Activated T-cell treated with anti-CD3 and anti-CD28 coated beads, Interleukin-2, amount 50 U/mL, for 72 hours (primary cell): ENCODE measurements at regions not wholly inside any gene's neighbourhood (a gene's known extent, or its start where the extent isn't known, plus 50 kb on each side); places are given as distances from the start of the nearest gene placed in this dataset.

ENCODE experiments used
- ATAC-seq, 2 donors: fragments of 150-1000 bp; cut with Tn5 transposase; replicated peaks in 1 of 2; 2 replicates each; pipeline ENCODE4 v1.10.0; 2021; ENCODE audit warnings: moderate library complexity in 2 of 2, mild to moderate bottlenecking in 1 of 2
- DNase-seq, 2 donors: peaks; one replicate each; pipeline ENCODE4 v3.0.0; 2021 to 2022; ENCODE audit warnings: mixed read lengths in 1 of 2
- H3K27ac Mint-ChIP-seq: one replicate; pipeline ENCODE4 v1.8.0; 2022; ENCODE audit warnings: mild to moderate bottlenecking, moderate library complexity, mixed read lengths
- H3K27me3 Mint-ChIP-seq: one replicate; pipeline ENCODE4 v1.8.0; 2022; ENCODE audit warnings: low read depth, mixed read lengths
- H3K36me3 Mint-ChIP-seq, 2 donors: one replicate each; pipeline ENCODE4 v1.8.0; 2022; ENCODE audit warnings: mixed read lengths in 2 of 2, mild to moderate bottlenecking in 1 of 2; ENCODE audit not compliant: insufficient read depth in 2 of 2
- H3K4me1 Mint-ChIP-seq: one replicate; pipeline ENCODE4 v1.8.0; 2022; ENCODE audit warnings: low read depth, mixed read lengths
- H3K4me3 Mint-ChIP-seq, 2 donors: one replicate each; pipeline ENCODE4 v1.8.0; 2022; ENCODE audit warnings: mild to moderate bottlenecking in 2 of 2, mixed read lengths in 2 of 2, moderate library complexity in 2 of 2
- H3K9me3 Mint-ChIP-seq, 2 donors: one replicate each; pipeline ENCODE4 v1.8.0; 2022; ENCODE audit warnings: mixed read lengths in 2 of 2

DNA sequence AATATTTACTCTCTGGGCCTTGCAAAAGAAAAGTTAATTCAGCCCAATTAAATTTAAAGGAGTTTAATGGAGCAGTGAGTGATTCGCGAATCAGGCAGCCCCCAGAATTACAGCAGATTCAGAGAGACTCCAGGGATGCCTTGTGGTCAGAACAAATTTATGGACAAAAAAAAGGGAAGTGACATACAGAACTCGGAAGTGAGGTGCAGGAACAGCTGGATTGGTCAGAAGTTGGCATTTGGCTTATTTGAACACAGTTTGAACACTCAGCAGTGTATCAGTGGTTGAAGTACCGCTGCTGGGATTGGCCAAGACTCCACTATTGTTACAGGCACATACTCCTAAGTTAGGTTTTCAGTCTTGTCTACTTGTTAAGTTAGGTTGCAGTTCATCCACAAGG is 145.0 kb upstream of the GAP43 start:
- Mint-ChIP-seq H3K36me3 (peaks cover 0 to 3% of the 10 kb centered on the region in 2 donors), H3K27me3 (peaks cover 5% of the 10 kb centered on the region), H3K4me1 (no peaks in the 10 kb centered on the region), H3K4me3 (no peak overlapping the region), H3K9me3 (peaks cover 3 to 6% of the 10 kb centered on the region in 2 donors), H3K27ac (no peak overlapping the region)
- ATAC-seq (no peak), DNase-seq (no peak)

DNA sequence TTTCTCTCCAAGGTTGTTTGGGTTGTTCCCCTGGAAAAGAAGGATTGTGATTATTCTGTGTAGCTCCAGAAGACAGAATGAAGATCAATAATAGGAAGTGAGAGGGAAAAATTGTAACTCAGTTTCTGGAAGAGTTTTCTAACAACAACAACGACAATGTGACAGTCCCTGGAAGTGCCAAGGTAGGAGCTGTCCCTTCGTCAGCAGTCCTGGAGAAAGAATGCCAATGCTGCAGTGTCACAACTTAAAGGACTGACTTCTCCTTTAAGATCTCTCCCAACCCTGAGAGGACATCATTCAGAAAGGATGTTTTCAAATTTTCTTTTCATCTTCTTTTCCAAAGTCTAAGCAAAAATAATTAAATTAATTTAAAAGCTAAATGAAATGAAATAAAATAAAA is 136.4 kb upstream of the GAP43 start:
- DNase-seq, result no peak
- no peak overlapping the region for H3K27ac Mint-ChIP-seq
- no peak overlapping the region for H3K4me3 Mint-ChIP-seq
- peaks cover 11% of the 10 kb centered on the region for H3K27me3 Mint-ChIP-seq
- H3K36me3 Mint-ChIP-seq, result peaks cover 0 to 3% of the 10 kb centered on the region in 2 donors
- peaks cover 1 to 3% of the 10 kb centered on the region in 2 donors for H3K9me3 Mint-ChIP-seq
- no peaks in the 10 kb centered on the region for H3K4me1 Mint-ChIP-seq
- no peak for ATAC-seq

DNA sequence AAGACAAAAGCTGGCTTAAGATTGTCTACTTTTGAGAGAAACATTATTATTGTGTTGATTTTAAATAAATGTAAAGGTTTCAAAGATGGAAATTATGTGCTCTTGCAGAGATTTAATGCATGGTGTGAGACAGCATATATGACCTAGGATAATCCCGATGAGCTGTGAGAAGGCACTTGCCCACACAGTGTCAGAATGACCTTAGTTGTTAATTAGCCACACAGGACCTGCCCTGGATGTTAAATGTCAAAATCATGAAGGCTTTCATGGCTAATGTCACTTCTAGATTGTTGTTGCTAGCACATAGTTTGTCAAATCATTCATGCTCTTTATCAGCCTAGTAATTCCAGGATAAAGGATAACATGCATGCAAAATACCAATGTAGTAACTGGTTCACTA is 135.3 kb upstream of the GAP43 start:
- no peak overlapping the region for H3K27ac Mint-ChIP-seq
- H3K4me3 Mint-ChIP-seq, result no peak overlapping the region
- ATAC-seq (no peak), DNase-seq (no peak)
- H3K4me1 Mint-ChIP-seq, result no peaks in the 10 kb centered on the region
- H3K36me3 Mint-ChIP-seq, result peaks cover 0 to under 1% of the 10 kb centered on the region in 2 donors
- H3K9me3 Mint-ChIP-seq, result peaks cover 0 to under 1% of the 10 kb centered on the region in 2 donors
- H3K27me3 Mint-ChIP-seq, result peaks cover 13% of the 10 kb centered on the region

DNA sequence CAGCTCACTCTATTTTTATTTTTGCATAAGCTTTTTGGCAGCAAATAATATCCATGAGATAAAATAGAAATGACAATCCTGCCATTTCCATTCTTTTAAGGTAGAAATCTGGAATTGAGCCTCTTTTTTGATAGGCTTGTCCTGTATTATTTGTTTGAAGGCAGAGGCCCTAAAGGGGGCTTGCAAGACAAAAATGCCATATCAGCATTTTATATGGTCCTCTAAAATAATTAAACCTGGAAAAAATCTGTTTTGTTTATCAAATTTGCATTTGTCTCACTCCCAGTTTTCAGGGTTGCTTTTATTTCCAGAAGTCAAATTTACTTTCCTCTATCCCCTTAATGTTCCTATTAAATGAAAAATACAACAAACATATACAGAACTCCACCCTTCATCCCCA is 134.9 kb upstream of the GAP43 start:
- no peak for ATAC-seq
- Mint-ChIP-seq H3K36me3 (no peaks in the 10 kb centered on the region), H3K9me3 (no peaks in the 10 kb centered on the region), H3K27me3 (peaks cover 13% of the 10 kb centered on the region), H3K4me3 (no peak overlapping the region), H3K4me1 (no peaks in the 10 kb centered on the region), H3K27ac (no peak overlapping the region)
- no peak for DNase-seq

DNA sequence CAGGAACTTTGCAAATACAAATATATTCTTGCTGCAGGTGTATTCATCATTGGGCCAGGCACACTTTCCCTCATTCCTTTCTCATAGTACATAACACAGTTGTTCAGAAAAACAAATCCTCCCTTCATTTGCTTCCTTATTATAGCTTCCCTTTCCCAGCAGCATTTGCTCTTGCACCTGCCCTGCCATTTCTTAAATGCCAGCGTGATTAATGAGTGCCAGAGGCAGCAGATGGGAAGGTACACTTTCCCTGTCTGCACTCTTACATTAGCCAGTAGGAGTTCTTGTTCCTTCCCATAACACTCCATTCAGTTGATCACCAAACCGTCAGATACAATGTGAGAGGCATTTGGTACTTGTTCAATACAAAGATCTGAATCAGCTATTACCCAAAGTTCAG is 128.5 kb upstream of the GAP43 start:
- Mint-ChIP-seq H3K27ac (no peak overlapping the region), H3K4me3 (no peak overlapping the region), H3K4me1 (no peaks in the 10 kb centered on the region), H3K27me3 (peaks cover 13% of the 10 kb centered on the region), H3K36me3 (peaks cover 0 to 1% of the 10 kb centered on the region in 2 donors), H3K9me3 (no peaks in the 10 kb centered on the region)
- ATAC-seq, result no peak
- no peak for DNase-seq

DNA sequence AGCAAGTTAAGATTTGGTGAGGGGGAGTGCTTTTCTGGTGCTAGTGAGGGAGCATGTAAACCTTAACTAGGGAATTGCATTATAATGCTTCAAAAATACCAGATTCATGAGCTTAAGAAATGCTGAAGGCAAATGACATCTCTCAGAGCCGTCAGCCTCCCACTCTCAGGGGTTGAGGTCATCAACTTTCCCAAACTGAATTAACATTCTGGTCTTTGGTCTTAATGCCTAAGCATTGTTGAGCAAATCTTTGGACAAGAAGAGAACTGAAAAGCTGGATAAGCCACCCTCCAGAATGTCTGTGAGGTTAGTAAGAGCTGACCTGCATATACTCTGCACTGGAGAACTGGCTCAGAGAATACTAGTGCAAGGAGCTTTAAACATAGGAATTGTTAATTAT is 124.9 kb upstream of the GAP43 start:
- Mint-ChIP-seq H3K27ac (no peak overlapping the region), H3K27me3 (peaks cover 6% of the 10 kb centered on the region), H3K4me3 (no peak overlapping the region), H3K36me3 (peaks cover 0 to 1% of the 10 kb centered on the region in 2 donors), H3K4me1 (no peaks in the 10 kb centered on the region), H3K9me3 (peaks cover 0 to 1% of the 10 kb centered on the region in 2 donors)
- DNase-seq, result no peak
- no peak for ATAC-seq

DNA sequence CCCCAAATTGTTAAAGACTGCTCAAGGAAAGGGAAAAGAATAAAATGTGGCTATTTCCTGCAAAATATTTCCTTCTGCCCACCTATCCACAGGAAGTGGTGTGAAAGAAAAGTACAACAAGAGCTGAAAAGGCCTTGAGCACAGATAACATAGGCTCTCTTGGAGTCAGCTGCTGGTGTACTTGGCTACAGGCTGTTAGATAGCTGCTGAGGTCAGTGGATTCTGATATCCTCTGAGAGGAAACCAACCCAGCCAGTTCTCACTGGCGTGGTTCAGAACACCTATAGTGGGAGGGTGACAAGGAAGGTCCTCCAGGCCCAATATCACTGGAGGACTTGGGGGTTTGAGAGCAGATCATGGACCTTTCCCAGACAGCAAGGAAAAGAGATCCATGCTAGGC is 124.4 kb upstream of the GAP43 start:
- H3K36me3 Mint-ChIP-seq, result peaks cover 0 to 1% of the 10 kb centered on the region in 2 donors
- no peak overlapping the region for H3K27ac Mint-ChIP-seq
- peaks cover 6% of the 10 kb centered on the region for H3K27me3 Mint-ChIP-seq
- DNase-seq, result no peak
- ATAC-seq, result no peak
- peaks cover 0 to 1% of the 10 kb centered on the region in 2 donors for H3K9me3 Mint-ChIP-seq
- H3K4me1 Mint-ChIP-seq, result no peaks in the 10 kb centered on the region
- no peak overlapping the region for H3K4me3 Mint-ChIP-seq

DNA sequence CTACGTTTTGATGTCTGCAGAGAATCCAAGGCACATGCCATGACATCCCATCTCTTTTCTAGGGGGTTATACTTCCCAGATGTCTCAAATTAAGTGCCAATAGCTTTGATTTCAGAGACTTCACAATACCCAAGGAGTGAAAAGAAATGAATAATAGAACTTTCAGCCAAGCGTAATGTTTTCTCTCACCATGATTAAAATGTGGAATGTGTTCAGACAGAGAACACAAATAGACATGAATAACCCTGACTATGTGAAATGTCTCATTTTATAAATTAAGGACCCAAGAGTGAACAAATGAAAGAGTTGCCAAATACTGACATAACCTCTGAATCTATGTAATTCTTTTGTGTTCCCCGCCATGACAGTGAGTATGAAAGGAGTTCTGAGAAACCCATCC is 123.6 kb upstream of the GAP43 start:
- ATAC-seq, result no peak

DNA sequence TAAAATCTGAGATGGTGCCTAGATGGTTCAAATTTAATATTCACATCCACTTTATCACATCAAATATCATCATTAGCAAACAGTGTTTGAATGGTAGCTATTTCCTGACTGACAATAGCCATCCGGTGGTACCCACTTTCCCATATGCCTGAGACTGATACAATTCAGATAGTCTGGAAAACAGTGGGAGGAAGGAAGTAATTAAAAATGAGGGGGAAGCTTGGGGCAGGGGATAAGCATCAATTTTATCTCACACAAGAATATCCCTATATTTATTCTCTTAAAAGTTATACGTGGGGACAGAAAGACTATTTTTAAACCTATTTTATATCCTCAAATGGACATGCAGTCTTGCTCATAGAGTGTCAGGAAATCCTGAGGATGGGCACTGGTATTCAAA is 122.5 kb upstream of the GAP43 start:
- peaks cover 14% of the 10 kb centered on the region for H3K27me3 Mint-ChIP-seq
- H3K4me1 Mint-ChIP-seq, result no peaks in the 10 kb centered on the region
- H3K36me3 Mint-ChIP-seq, result peaks cover 0 to 6% of the 10 kb centered on the region in 2 donors
- no peak overlapping the region for H3K4me3 Mint-ChIP-seq
- ATAC-seq (no peak), DNase-seq (no peak)
- H3K9me3 Mint-ChIP-seq, result peaks cover 1 to 6% of the 10 kb centered on the region in 2 donors
- H3K27ac Mint-ChIP-seq, result no peak overlapping the region

More for the DNA sequence above, 123.6 kb upstream of the GAP43 start:
- no peak overlapping the region for H3K27ac Mint-ChIP-seq
- no peak for DNase-seq
- no peaks in the 10 kb centered on the region for H3K4me1 Mint-ChIP-seq
- H3K36me3 Mint-ChIP-seq, result peaks cover 0 to 1% of the 10 kb centered on the region in 2 donors
- H3K4me3 Mint-ChIP-seq, result no peak overlapping the region
- H3K9me3 Mint-ChIP-seq, result peaks cover under 1 to 1% of the 10 kb centered on the region in 2 donors
- peaks cover 13% of the 10 kb centered on the region for H3K27me3 Mint-ChIP-seq

DNA sequence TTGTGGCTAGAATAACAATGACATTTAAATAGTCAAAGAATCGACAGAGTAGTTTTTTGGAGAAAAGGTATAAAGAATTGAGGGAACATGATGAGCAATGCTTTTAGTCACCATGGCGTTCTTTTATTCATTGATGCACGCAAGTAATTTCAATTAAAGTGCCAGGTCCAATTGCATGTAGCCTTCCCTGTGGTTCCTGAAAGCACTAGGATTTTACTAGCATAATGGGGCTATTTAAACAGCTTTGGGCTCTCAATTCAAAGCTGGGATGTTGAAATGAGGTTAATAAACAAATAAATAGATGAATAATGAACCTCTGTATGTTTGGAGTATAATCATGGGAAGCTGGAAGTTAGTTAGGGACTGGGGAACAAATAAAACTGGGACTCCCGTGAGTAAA is 121.2 kb upstream of the GAP43 start:
- Mint-ChIP-seq H3K27me3 (peaks cover 14% of the 10 kb centered on the region), H3K4me1 (no peaks in the 10 kb centered on the region), H3K4me3 (no peak overlapping the region), H3K9me3 (peaks cover 3 to 8% of the 10 kb centered on the region in 2 donors), H3K36me3 (peaks cover 0 to 8% of the 10 kb centered on the region in 2 donors), H3K27ac (no peak overlapping the region)
- no peak for ATAC-seq
- DNase-seq, result no peak

DNA sequence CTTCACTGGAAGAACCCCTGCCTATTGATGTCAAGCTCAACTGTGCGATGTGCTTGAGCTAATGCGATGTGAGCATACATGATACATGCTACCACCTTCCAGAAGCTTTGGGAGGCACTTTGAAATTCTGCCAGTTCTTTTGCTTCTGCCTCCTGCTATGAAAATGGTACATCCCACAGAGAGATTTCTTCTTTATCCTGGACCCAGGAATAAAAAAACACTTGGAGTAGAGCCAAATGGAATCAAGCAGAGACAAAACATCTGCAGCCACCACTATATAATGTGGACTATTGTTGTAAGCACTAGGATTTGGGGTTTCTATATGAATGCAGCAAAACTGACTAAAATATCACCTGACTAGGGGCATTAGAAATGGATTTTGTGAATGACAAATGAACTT is 119.9 kb upstream of the GAP43 start:
- H3K4me3 Mint-ChIP-seq, result no peak overlapping the region
- H3K27me3 Mint-ChIP-seq, result peaks cover 19% of the 10 kb centered on the region
- H3K9me3 Mint-ChIP-seq, result peaks cover 3 to 8% of the 10 kb centered on the region in 2 donors
- DNase-seq, result no peak
- H3K4me1 Mint-ChIP-seq, result no peaks in the 10 kb centered on the region
- H3K27ac Mint-ChIP-seq, result no peak overlapping the region
- peaks cover 0 to 8% of the 10 kb centered on the region in 2 donors for H3K36me3 Mint-ChIP-seq
- ATAC-seq, result no peak

DNA sequence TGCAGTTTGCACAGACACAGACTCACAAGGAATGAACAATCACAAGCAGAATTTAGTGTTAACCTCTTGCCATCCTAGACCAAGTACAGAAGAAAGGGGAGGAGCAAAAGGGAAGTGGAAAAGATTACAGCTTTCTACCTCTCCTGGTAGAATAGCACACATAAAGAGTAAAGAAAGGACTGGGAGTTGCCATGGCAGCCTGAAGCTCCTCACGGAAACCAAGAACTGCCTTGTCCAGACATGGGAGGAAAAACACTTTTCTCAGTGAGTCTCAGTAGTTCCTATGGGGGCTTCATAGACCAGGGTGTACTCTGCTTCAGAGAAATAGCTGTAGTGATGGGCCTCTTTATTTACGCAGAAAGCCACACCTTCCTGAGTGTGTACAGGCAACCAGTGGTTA is 114.7 kb upstream of the GAP43 start:
- Mint-ChIP-seq H3K9me3 (peaks cover 2 to 8% of the 10 kb centered on the region in 2 donors), H3K4me1 (peaks cover 18% of the 10 kb centered on the region), H3K27me3 (peaks cover 63% of the 10 kb centered on the region), H3K4me3 (no peak overlapping the region), H3K36me3 (peaks cover 0 to 8% of the 10 kb centered on the region in 2 donors), H3K27ac (no peak overlapping the region)
- no peak for DNase-seq
- ATAC-seq, result no peak

DNA sequence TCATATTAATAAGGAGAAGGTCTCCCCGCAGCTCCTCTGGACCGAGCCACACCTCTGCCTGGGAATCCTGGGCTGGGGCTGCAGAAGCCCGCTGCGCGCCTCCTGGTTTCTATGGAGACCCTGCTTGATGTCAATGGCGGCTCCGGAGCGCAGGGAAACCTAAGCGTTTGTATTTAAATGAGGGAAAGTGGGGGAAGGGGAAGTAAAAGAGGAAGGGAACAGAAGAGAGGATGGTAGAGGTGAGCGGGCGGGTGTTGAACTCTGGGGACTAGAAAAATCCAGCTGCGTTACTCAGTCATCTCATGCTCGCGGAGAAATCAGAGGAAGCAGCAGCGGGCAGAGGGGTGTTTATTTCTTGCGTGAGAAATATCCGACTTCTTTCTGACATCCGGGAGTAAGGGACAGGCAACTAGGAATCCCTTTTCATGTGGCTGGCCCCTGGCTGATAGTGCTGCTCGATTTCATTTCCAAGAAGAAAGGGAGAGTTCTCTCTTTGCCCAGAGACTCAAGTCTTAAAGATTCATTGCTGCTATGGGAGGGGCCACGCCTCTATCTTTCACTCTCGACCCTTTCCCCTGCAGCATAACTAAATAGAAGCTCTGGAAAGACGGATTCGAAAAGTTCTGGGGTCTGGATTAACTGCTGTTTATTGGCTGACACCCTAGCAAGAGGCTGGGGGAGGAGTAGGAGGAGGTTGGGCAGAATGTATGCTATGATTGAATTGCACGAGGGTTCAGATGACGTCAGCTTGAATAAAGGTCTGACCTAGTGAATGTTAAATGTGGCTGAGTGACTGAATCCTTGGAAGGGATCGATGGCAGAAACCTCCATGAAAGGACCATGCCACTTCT is 110.5 kb upstream of the GAP43 start:
- Mint-ChIP-seq H3K27ac (peak overlapping the region; percentile 5), H3K4me3 (peak overlapping the region; percentile 92 to 93), H3K9me3 (no peaks in the 10 kb centered on the region), H3K4me1 (peaks cover 26% of the 10 kb centered on the region), H3K36me3 (peaks cover 0 to 4% of the 10 kb centered on the region in 2 donors), H3K27me3 (peaks cover 49% of the 10 kb centered on the region)
- DNase-seq (peak; percentile 1 to 5), ATAC-seq (peak; percentile 51 to 62)

DNA sequence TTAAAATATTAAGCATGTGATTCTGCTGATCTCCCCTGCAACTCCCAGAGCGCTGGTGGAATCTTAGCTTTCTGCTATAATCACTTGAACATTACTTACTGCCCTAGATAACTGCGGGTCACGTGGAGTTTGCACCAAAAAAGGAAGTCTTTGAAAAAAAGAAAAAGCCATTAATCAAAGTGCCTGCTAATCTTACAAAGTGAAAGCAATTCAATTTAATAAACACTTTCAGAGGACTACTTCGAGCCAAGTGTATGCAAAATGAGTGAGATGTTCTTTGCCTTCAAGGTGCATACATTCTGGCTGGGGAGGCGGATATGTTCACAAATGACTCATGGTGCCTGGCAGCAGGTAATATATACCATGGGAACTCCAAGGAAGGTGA is 109.9 kb upstream of the GAP43 start:
- no peak overlapping the region for H3K27ac Mint-ChIP-seq

More for the DNA sequence above, 109.9 kb upstream of the GAP43 start:
- DNase-seq, result no peak
- Mint-ChIP-seq H3K9me3 (no peaks in the 10 kb centered on the region), H3K36me3 (peaks cover 0 to 4% of the 10 kb centered on the region in 2 donors), H3K4me1 (peaks cover 26% of the 10 kb centered on the region), H3K27me3 (peaks cover 45% of the 10 kb centered on the region), H3K4me3 (peak overlapping the region; percentile 92 to 93)
- ATAC-seq, result no peak
